GM21529 (cell line): ENCODE measurements at regions not wholly inside any gene's neighbourhood (a gene's known extent, or its start where the extent isn't known, plus 50 kb on each side); places are given as distances from the start of the nearest gene placed in this dataset.
"Not testable (repeated sequence)": the region's sequence is repeated elsewhere in the genome, so short reads cannot be mapped to it uniquely, and the experiment has no call there.

Experiments
- ATAC-seq: cut with Tn5 transposase; IDR thresholded peaks from one replicate; pipeline ENCODE4 v1.9.1; 2021; ENCODE audit not compliant: unreplicated experiment

- no peak for ATAC-seq
These were observed 280.6 kb upstream of the UBE2E3 start for GRCh38 chr2:180699657-180700361.

- ATAC-seq: no peak
These were observed 281.7 kb upstream of the UBE2E3 start for GRCh38 chr2:180698668-180699067.

GRCh38 chr2:180695586-180696401 is 284.6 kb upstream of the UBE2E3 start:
- no peak for ATAC-seq

GRCh38 chr2:180694445-180695421 is 285.7 kb upstream of the UBE2E3 start:
- ATAC-seq: no peak

GRCh38 chr2:180692322-180692721 is 288.1 kb upstream of the UBE2E3 start:
- ATAC-seq: no peak

GRCh38 chr2:180691855-180692223 is 288.6 kb upstream of the UBE2E3 start:
- ATAC-seq: not testable (repeated sequence)

GRCh38 chr2:180691186-180691854 is 289.1 kb upstream of the UBE2E3 start:
- ATAC-seq: not testable (repeated sequence)

GRCh38 chr2:180690611-180691010 is 289.8 kb upstream of the UBE2E3 start:
- ATAC-seq: no peak

- ATAC-seq: no peak
These were observed 297.5 kb upstream of the UBE2E3 start for GRCh38 chr2:180682871-180683270.

GRCh38 chr2:180679693-180680092 is 300.7 kb upstream of the UBE2E3 start:
- ATAC-seq: no peak

- no peak for ATAC-seq
These were observed 301.8 kb upstream of the UBE2E3 start for GRCh38 chr2:180678625-180678972.

GRCh38 chr2:180677930-180678624 is 302.3 kb upstream of the UBE2E3 start:
- no peak for ATAC-seq

- no peak for ATAC-seq
These were observed 303.2 kb upstream of the UBE2E3 start for GRCh38 chr2:180677200-180677599.

- ATAC-seq: no peak
These were observed 303.8 kb upstream of the UBE2E3 start for GRCh38 chr2:180676520-180677025.

- ATAC-seq: no peak
These were observed 305.2 kb upstream of the UBE2E3 start for GRCh38 chr2:180675170-180675569.

- ATAC-seq: no peak
These were observed 308.0 kb upstream of the UBE2E3 start for GRCh38 chr2:180672377-180672776.

- ATAC-seq: no peak
These were observed 310.0 kb upstream of the UBE2E3 start for GRCh38 chr2:180670302-180671003.

- ATAC-seq: no peak
These were observed 311.4 kb upstream of the UBE2E3 start for GRCh38 chr2:180669016-180669415.

- ATAC-seq: no peak
These were observed 315.9 kb upstream of the UBE2E3 start for GRCh38 chr2:180664507-180664906.
